ENCODE measurements at regions not wholly inside any gene's neighbourhood (a gene's known extent, or its start where the extent isn't known, plus 50 kb on each side); places are given as distances from the start of the nearest gene placed in this dataset.

GRCh38 chr12:77364400-77364799 is 299.0 kb upstream of the E2F7 start (continued):
- no peak for TF ChIP-seq USF2 (IDR thresholded peaks at IDR 0.05; ENCODE audit: borderline replicate concordance, low read depth, low read length)

- H3F3A ChIP-seq (replicated peaks; ENCODE audit: insufficient read depth): no peaks in the 10 kb centered on the region
- H3K4me1 ChIP-seq (ENCODE audit: control insufficient read depth in 1 of 2, insufficient read depth in 2 of 2, low read depth in 1 of 2, low read length in 1 of 2): peaks cover 0 to 4% of the 10 kb centered on the region in 2 experiments; a peak in 1 of 4 replicates
- no peak for DNase-seq
- no peaks in the 10 kb centered on the region for H3K9me3 ChIP-seq
- H3K9me2 ChIP-seq: no peaks in the 10 kb centered on the region
- no peak for TF ChIP-seq GATA2 (CRISPR knock-in tag; IDR thresholded peaks at IDR 0.05)
- TF ChIP-seq SMC3 (IDR thresholded peaks at IDR 0.05; ENCODE audit: low read depth, low read length): no peak
- TF ChIP-seq EP300 (IDR thresholded peaks at IDR 0.05; ENCODE audit: borderline replicate concordance in 1 of 2, low read depth in 1 of 2, low read length in 1 of 2): no peak
- TF ChIP-seq PBX3 (IDR thresholded peaks at IDR 0.05): peak; percentile 48; the same call in 1 of the 2 replicates
- TF ChIP-seq CTCF (IDR thresholded peaks at IDR 0.05): no peak
- no peak for TF ChIP-seq ELF1 (IDR thresholded peaks at IDR 0.05)
- no peaks in the 10 kb centered on the region for H3K36me3 ChIP-seq (replicated peaks in 1 of 2; ENCODE audit: control insufficient read depth in 1 of 2, insufficient read depth in 2 of 2, low read length in 1 of 2)
- peak overlapping the region; percentile 56 for H3K4me2 ChIP-seq
- POLR2A ChIA-PET: no interaction called here
- CTCF ChIA-PET: no interaction called here
- H3K4me3 ChIP-seq (ENCODE audit: low read depth in 2 of 2, low read length in 1 of 2): peak overlapping the region in 1 of 2 experiments; percentile 37; a peak in 3 of 4 replicates
- H3K27me3 ChIP-seq (ENCODE audit: insufficient read depth): no peaks in the 10 kb centered on the region
- H2AFZ ChIP-seq (ENCODE audit: low read depth): no peak overlapping the region; the same call in 1 of the 2 replicates
- H3K9ac ChIP-seq: no peak overlapping the region
- no peaks in the 10 kb centered on the region for H4K20me1 ChIP-seq (ENCODE audit: insufficient read depth)
- H3K79me2 ChIP-seq (ENCODE audit: insufficient read depth): peaks cover 13% of the 10 kb centered on the region
- no peak overlapping the region for H3K27ac ChIP-seq (ENCODE audit: low read depth in 2 of 2, low read length in 1 of 2)
- WGBS (ENCODE audit: low lambda C conversion rate): 31% methylated on average over 7 of the region's 7 CpGs
These were observed 297.3 kb upstream of the E2F7 start for GRCh38 chr12:77362509-77363210.

- ChIA-PET CTCF (no interaction called here), POLR2A (no interaction called here)
- no peaks in the 10 kb centered on the region for H3K27me3 ChIP-seq (ENCODE audit: insufficient read depth)
- H2AFZ ChIP-seq (ENCODE audit: low read depth): no peak overlapping the region
- 67% methylated on average over 6 of the region's 6 CpGs for WGBS (ENCODE audit: low lambda C conversion rate)
- H3K4me3 ChIP-seq (ENCODE audit: low read depth in 2 of 2, low read length in 1 of 2): no peak overlapping the region
- no peak for DNase-seq
- no peaks in the 10 kb centered on the region for H4K20me1 ChIP-seq (ENCODE audit: insufficient read depth)
- H3K79me2 ChIP-seq (ENCODE audit: insufficient read depth): peaks cover 12% of the 10 kb centered on the region
- peaks cover 0 to 15% of the 10 kb centered on the region in 2 experiments; a peak in 2 of 4 replicates for H3K4me1 ChIP-seq (ENCODE audit: control insufficient read depth in 1 of 2, insufficient read depth in 2 of 2, low read depth in 1 of 2, low read length in 1 of 2)
- no peaks in the 10 kb centered on the region for H3K36me3 ChIP-seq (replicated peaks in 1 of 2; ENCODE audit: control insufficient read depth in 1 of 2, insufficient read depth in 2 of 2, low read length in 1 of 2)
- H3F3A ChIP-seq (replicated peaks; ENCODE audit: insufficient read depth): peaks cover 5% of the 10 kb centered on the region
- no peak overlapping the region for H3K4me2 ChIP-seq
- no peak overlapping the region for H3K9ac ChIP-seq
- H3K27ac ChIP-seq (ENCODE audit: low read depth in 2 of 2, low read length in 1 of 2): no peak overlapping the region
- H3K9me3 ChIP-seq: no peaks in the 10 kb centered on the region
- TF ChIP-seq SIN3A (IDR thresholded peaks at IDR 0.05; ENCODE audit: borderline replicate concordance, low read depth, low read length) (no peak), MEF2A (IDR thresholded peaks at IDR 0.05; ENCODE audit: borderline replicate concordance, low read depth) (no peak)
- no peaks in the 10 kb centered on the region for H3K9me2 ChIP-seq
These were observed 292.3 kb upstream of the E2F7 start for GRCh38 chr12:77357655-77358054.
